OCI-LY7 (cell line): ENCODE measurements at regions not wholly inside any gene's neighbourhood (a gene's known extent, or its start where the extent isn't known, plus 50 kb on each side); places are given as distances from the start of the nearest gene placed in this dataset.

Source experiments
- EZH2phosphoT487 ChIP-seq: fragments of 200-600 bp; sonication (generic); IDR thresholded peaks from 2 replicates; pipeline ENCODE4 v1.6.1; 2018; ENCODE audit warnings: low read depth, borderline replicate concordance, mild to moderate bottlenecking, mixed run types, antibody characterized with exemption, low read length, moderate library complexity, mixed read lengths
- TF ChIP-seq, protein P1 (sequence below): fragments of 200-600 bp; sonication (generic); conservative IDR thresholded peaks from 2 replicates; pipeline ENCODE4 v1.5.1; 2014; ENCODE audit warnings: mild to moderate bottlenecking, antibody characterized with exemption, low read length, moderate library complexity, mixed read lengths

DNA sequence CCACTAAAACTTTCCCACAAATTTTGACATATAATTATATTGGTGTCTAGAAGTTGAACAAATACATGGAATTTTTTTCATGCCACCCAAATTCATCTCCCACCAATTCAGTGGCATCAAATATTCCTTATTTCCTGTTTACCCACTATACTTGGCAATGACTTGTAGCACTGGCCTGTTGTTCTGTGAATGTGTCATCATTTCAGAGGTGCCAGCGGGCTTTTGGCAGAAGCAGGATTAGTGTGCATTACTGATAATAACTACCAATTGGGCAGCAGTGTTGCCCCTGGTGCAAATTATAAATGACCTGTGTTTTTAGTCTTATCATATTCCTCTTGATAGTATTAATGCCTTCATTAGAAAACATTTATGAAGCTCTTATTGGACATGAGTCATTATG lies 121.3 kb downstream of the TFAP2B start:
- TF ChIP-seq, protein P1, sequence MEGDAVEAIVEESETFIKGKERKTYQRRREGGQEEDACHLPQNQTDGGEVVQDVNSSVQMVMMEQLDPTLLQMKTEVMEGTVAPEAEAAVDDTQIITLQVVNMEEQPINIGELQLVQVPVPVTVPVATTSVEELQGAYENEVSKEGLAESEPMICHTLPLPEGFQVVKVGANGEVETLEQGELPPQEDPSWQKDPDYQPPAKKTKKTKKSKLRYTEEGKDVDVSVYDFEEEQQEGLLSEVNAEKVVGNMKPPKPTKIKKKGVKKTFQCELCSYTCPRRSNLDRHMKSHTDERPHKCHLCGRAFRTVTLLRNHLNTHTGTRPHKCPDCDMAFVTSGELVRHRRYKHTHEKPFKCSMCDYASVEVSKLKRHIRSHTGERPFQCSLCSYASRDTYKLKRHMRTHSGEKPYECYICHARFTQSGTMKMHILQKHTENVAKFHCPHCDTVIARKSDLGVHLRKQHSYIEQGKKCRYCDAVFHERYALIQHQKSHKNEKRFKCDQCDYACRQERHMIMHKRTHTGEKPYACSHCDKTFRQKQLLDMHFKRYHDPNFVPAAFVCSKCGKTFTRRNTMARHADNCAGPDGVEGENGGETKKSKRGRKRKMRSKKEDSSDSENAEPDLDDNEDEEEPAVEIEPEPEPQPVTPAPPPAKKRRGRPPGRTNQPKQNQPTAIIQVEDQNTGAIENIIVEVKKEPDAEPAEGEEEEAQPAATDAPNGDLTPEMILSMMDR = no peak
- TF ChIP-seq EZH2phosphoT487 = no peak
